Heart right ventricle (tissue), 16 donors: ENCODE measurements at regions not wholly inside any gene's neighbourhood (a gene's known extent, or its start where the extent isn't known, plus 50 kb on each side); places are given as distances from the start of the nearest gene placed in this dataset.

ENCODE experiments used
- ATAC-seq, 8 donors: fragments of 200-7000 bp; cut with Tn5 transposase; one replicate each; pipeline ENCODE4 v1.9.1; 2020; ENCODE audit warnings: mild to moderate bottlenecking in 8 of 8, moderate library complexity in 8 of 8, moderate number of reproducible peaks in 1 of 8
- DNase-seq, 2 donors: peaks; one replicate each; pipeline ENCODE4 v3.0.0-alpha.2; 2020
- H3K27ac ChIP-seq, 10 donors: fragments of 200-600 bp; sonication (generic) in 2 of 10; one replicate each; pipeline versions ENCODE4 v1.5.0 to v1.8.0; 2020 to 2022; ENCODE audit warnings: mild to moderate bottlenecking in 3 of 10
- H3K27me3 ChIP-seq, 7 donors: fragments of 200-600 bp; one replicate each; pipeline ENCODE4 v1.8.0; 2021 to 2022; ENCODE audit warnings: mild to moderate bottlenecking in 2 of 7
- H3K36me3 ChIP-seq, 9 donors: fragments of 200-600 bp; sonication (generic) in 1 of 9; one replicate each; pipeline versions ENCODE4 v1.5.0 to v1.8.0; 2020 to 2022; ENCODE audit warnings: mild to moderate bottlenecking in 2 of 9
- H3K4me1 ChIP-seq, 9 donors: fragments of 200-600 bp; sonication (generic) in 1 of 9; one replicate each; pipeline versions ENCODE4 v1.5.0 to v1.8.0; 2020 to 2022; ENCODE audit warnings: mild to moderate bottlenecking in 4 of 9
- H3K4me3 ChIP-seq, 10 donors: fragments of 200-600 bp; sonication (generic) in 2 of 10; one replicate each; pipeline versions ENCODE4 v1.5.0 to v1.8.0; 2020 to 2022; ENCODE audit warnings: mild to moderate bottlenecking in 7 of 10, moderate library complexity in 2 of 10
- H3K9me3 ChIP-seq, 11 donors: fragments of 200-600 bp in 10 of 11; sonication (generic) in 2 of 11; one replicate each; pipeline versions ENCODE4 v1.5.0 to v1.8.0; 2013 to 2022; ENCODE audit warnings: mild to moderate bottlenecking in 2 of 11, control low read depth in 1 of 11, moderate library complexity in 1 of 11
- WGBS, 2 donors: extraction: QIAGEN DNeasy Blood & Tissue Kit; methylation state at CpG; one replicate each; pipeline ENCODE4 v1.1.7; 2013; ENCODE audit warnings: inconsistent platforms in 1 of 2; 5-methylcytosine and 5-hydroxymethylcytosine counted together
- intact Hi-C, 10 donors: fragments of 100-400 bp; cut with DNase I; formaldehyde crosslinking; loops; one replicate each; pipeline versions ENCODE4 v1.11.1 to v1.14.2; 2022
- TF ChIP-seq, protein P1 (sequence below), 9 donors: fragments of 200-600 bp; sonication (generic) in 2 of 9; IDR thresholded peaks; one replicate each; pipeline versions ENCODE4 v1.5.0 to v1.8.0; 2021 to 2022; ENCODE audit warnings: antibody characterized with exemption in 9 of 9, mild to moderate bottlenecking in 5 of 9, moderate library complexity in 1 of 9
- donor health status: Arrhythmogenic right ventricular cardiomyopathy.
- donor health status: ischemic (EF 13 %, LVEDD 7.1; RV severe dilation, severe dysfunction).
- donor health status: healthy with polysubstance abuse.
- donor health status: DM: no; HTN: yes; CAD: no.
- donor health status: DM: no; HTN: no; CAD: no.
- donor health status: ischemic (EF 25% LVEDD 6.9; RV normal size, moderate dysfunction).
- donor health status: ischemic (EF 25% LVEDD 5.7; RV mildly dilated, moderate dysfunction).
- donor health status: healthy.
- donor health status: DM: yes; HTN: yes; CAD: no.
- donor health status: Ischemic cardiomyopathy.
- donor health status: ischemic (EF 35%, LVEDD 5.7; RV mildly dilated, moderate dysfunction).
- donor health status: nonischemic (EF 11% LVEDD 7.7; RV severe dilation, severe dysfunction).
- donor health status: DM: yes; HTN: yes; CAD: no.
- donor health status: PGD.
- donor health status: ischemic (EF 29% LVEDD 5.4; RV normal size, mild dysfunction).
- donor health status: nonischemic (EF 23%, LVEDD 6.1; RV moderate dilation, normal function).

DNA sequence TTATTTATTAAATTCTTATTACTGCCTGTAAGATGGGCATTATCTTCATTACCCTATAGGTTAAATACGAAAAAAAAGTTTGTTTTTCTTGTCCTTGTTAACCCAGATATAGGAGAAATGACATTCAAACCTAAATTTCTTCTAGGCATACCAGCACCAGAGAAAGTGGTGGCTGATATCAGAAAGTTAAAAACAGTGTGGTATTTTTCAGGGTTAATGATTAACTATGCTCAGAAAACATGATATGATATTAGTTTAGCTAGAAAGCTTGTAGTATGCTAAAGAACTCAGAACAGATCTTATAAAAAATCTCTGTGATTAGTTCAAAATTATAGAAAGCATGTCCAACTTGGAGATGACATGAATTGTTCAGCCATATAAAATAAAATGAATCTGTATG is 630.5 kb upstream of the EPHA6 start:
- H3K36me3 ChIP-seq, result no peaks in the 10 kb centered on the region
- DNase-seq (no peak), ATAC-seq (no peak)
- no peak overlapping the region for H3K4me3 ChIP-seq
- H3K27ac ChIP-seq, result no peak overlapping the region
- H3K9me3 ChIP-seq, result no peaks in the 10 kb centered on the region
- no peaks in the 10 kb centered on the region for H3K4me1 ChIP-seq
- WGBS, 2 donors, result 65 to 81% methylated on average over 1 of the region's 1 CpG
- intact Hi-C loops, result no loop called here
- TF ChIP-seq, protein P1, sequence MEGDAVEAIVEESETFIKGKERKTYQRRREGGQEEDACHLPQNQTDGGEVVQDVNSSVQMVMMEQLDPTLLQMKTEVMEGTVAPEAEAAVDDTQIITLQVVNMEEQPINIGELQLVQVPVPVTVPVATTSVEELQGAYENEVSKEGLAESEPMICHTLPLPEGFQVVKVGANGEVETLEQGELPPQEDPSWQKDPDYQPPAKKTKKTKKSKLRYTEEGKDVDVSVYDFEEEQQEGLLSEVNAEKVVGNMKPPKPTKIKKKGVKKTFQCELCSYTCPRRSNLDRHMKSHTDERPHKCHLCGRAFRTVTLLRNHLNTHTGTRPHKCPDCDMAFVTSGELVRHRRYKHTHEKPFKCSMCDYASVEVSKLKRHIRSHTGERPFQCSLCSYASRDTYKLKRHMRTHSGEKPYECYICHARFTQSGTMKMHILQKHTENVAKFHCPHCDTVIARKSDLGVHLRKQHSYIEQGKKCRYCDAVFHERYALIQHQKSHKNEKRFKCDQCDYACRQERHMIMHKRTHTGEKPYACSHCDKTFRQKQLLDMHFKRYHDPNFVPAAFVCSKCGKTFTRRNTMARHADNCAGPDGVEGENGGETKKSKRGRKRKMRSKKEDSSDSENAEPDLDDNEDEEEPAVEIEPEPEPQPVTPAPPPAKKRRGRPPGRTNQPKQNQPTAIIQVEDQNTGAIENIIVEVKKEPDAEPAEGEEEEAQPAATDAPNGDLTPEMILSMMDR (IDR thresholded peaks at IDR 0.05), result no peak
- no peaks in the 10 kb centered on the region for H3K27me3 ChIP-seq

DNA sequence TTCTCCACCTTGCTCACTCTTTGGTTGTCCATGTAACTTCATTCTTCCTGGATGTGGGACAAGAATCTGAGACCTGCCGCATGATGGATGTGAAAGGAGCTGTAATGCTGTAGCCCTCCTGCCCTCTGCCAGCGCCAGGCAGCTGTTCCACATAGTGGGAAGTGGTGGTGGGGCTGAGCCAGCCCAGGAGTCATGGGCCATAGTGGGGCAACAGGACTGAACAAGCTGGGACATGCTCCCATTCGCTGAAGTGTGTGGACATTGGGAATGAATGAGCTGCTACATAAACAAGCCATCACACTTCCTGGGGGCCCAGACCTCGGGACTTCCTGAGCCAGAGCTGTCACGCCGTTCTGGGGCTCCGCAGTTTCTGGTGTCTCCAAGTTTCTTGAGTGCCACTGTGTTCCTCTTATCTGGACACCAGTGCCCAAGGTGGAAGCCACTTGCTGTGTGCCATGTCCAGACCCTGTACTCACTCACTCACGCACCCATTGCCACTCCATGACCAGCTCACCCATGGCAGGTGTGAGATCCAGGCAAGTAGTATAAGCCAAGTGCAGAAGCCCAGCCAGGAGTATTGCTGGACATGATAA is 624.3 kb upstream of the EPHA6 start:
- WGBS, 2 donors, result 84 to 87% methylated on average over 8 of the region's 8 CpGs
- Histone ChIP-seq H3K9me3 (peaks cover 0 to 4% (median 0%) of the 10 kb centered on the region in 11 donors), H3K36me3 (no peaks in the 10 kb centered on the region), H3K4me3 (no peak overlapping the region), H3K27me3 (no peaks in the 10 kb centered on the region), H3K4me1 (no peaks in the 10 kb centered on the region), H3K27ac (no peak overlapping the region)
- ATAC-seq (no peak), DNase-seq (no peak)
- TF ChIP-seq, protein P1 (IDR thresholded peaks at IDR 0.05), result no peak
- intact Hi-C loops, result no loop called here

DNA sequence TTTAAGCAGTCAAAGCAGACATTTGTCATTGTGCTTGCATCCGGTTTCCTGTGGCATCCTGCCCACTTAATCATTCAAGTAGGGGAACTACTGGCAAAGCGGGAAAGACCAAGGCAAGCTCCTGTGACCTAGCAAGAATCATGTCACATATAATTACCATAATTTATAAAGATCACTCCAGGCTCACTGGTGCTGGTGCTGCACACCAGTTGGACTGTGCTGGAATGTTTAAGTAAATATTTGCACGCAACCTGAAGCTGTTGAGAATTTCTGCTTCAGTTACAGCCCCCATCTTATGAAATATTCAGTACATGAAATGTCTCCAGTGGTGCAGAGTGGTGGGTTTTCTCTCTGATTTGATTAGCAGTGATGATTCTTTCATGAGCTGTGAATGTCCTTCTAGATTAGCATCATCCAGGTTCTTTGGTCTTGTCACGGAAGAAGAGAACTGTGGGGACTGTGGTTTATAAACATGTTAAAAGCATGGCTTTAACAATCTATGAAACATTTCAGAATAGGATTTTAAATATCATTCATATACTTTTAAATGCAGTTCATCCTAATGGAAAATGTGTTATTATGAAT is 621.3 kb upstream of the EPHA6 start:
- WGBS, 2 donors, result 69 to 79% methylated on average over 4 of the region's 4 CpGs
- intact Hi-C loops, result no loop called here
- no peaks in the 10 kb centered on the region for H3K36me3 ChIP-seq

DNA sequence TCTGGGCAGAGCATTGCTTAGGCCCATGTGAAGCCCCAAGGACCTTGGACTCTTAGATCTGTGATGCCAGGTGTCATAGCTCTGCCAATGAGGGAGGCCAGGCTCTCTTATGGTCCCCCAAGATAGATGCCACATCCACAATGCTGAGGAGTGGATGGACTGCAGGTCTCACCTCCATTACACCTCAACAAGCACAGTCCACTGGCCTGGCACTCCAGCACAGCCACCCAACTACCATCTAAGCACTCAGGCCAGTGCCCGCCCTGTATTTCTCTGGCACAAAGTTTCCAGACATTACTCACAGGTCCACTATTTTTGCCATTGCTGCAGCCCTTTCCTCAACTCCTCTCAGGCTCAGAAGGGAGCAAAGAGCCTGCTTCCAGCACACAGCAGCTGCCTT is 613.5 kb upstream of the EPHA6 start:
- no peak for ATAC-seq
- no peak for DNase-seq

More for the DNA sequence above, 621.3 kb upstream of the EPHA6 start:
- DNase-seq, result no peak
- H3K27me3 ChIP-seq, result no peaks in the 10 kb centered on the region
- TF ChIP-seq, protein P1 (IDR thresholded peaks at IDR 0.05), result no peak
- ATAC-seq, result no peak
- H3K4me1 ChIP-seq, result no peaks in the 10 kb centered on the region
- H3K9me3 ChIP-seq, result peaks cover 0 to 4% (median 0%) of the 10 kb centered on the region in 11 donors
- no peak overlapping the region for H3K27ac ChIP-seq
- H3K4me3 ChIP-seq, result no peak overlapping the region

More for the DNA sequence above, 613.5 kb upstream of the EPHA6 start:
- no peaks in the 10 kb centered on the region for H3K36me3 ChIP-seq
- intact Hi-C loops, result no loop called here
- TF ChIP-seq, protein P1 (IDR thresholded peaks at IDR 0.05), result no peak
- H3K4me3 ChIP-seq, result no peak overlapping the region
- no peaks in the 10 kb centered on the region for H3K4me1 ChIP-seq
- H3K27me3 ChIP-seq, result no peaks in the 10 kb centered on the region
- H3K9me3 ChIP-seq, result peaks cover 0 to 21% (median 4%) of the 10 kb centered on the region in 11 donors
- no peak overlapping the region for H3K27ac ChIP-seq
- 59 to 82% methylated on average over 1 of the region's 1 CpG for WGBS, 2 donors
